Breast epithelium (tissue), 4 donors: ENCODE measurements at regions not wholly inside any gene's neighbourhood (a gene's known extent, or its start where the extent isn't known, plus 50 kb on each side); places are given as distances from the start of the nearest gene placed in this dataset.

Experiments used
- DNase-seq, 2 donors: peaks; one replicate each; pipeline ENCODE4 v3.0.0-alpha.2; 2019; ENCODE audit warnings: low spot score in 2 of 2
- H3K27ac ChIP-seq, 2 donors: fragments of 200-600 bp; sonication (generic) in 1 of 2; one replicate each; pipeline ENCODE4 v1.5.1; 2016 to 2019; ENCODE audit warnings: mild to moderate bottlenecking in 1 of 2
- H3K27me3 ChIP-seq, 2 donors: fragments of 200-600 bp; sonication (generic) in 1 of 2; one replicate each; pipeline versions ENCODE4 v1.5.1 to v1.6.0; 2017 to 2019; ENCODE audit warnings: control low read depth in 1 of 2, mild to moderate bottlenecking in 1 of 2
- H3K36me3 ChIP-seq: fragments of 200-600 bp; one replicate; pipeline ENCODE4 v1.5.1; 2019
- H3K4me1 ChIP-seq, 2 donors: fragments of 200-600 bp; sonication (generic); one replicate each; pipeline ENCODE4 v1.5.1; 2016 to 2019; ENCODE audit warnings: control low read depth in 1 of 2
- H3K4me3 ChIP-seq, 3 donors: fragments of 200-600 bp; sonication (generic); 1 replicate in 2 of 3; 2 replicates in 1 of 3; pipeline ENCODE4 v1.5.1; 2016 to 2019; ENCODE audit warnings: mild to moderate bottlenecking in 3 of 3, moderate library complexity in 2 of 3
- H3K9me3 ChIP-seq, 2 donors: fragments of 200-600 bp; sonication (generic) in 1 of 2; one replicate each; pipeline ENCODE4 v1.5.1; 2016 to 2019; ENCODE audit warnings: control low read depth in 1 of 2
- CTCF ChIP-seq, 3 donors: fragments of 450-650 bp; IDR thresholded peaks; one replicate each; pipeline ENCODE4 v1.5.1; 2016 to 2017; ENCODE audit warnings: antibody characterized with exemption in 3 of 3, mild to moderate bottlenecking in 3 of 3, moderate library complexity in 3 of 3
- POLR2A ChIP-seq: fragments of 450-650 bp; IDR thresholded peaks from one replicate; pipeline ENCODE4 v1.6.1; 2016; ENCODE audit warnings: antibody characterized with exemption, mild to moderate bottlenecking, moderate library complexity
- POLR2AphosphoS5 ChIP-seq, 3 donors: sonication (generic); formaldehyde crosslinking; IDR thresholded peaks; one replicate each; pipeline ENCODE4 v1.6.1; 2017; ENCODE audit warnings: antibody characterized with exemption in 3 of 3
- intact Hi-C: fragments of 100-400 bp; cut with DNase I; formaldehyde crosslinking; loops from one replicate; pipeline ENCODE4 v1.15.1; 2023; ENCODE audit warnings: low total_unique reads

- H3K27me3 ChIP-seq = no peaks in the 10 kb centered on the region
- H3K4me1 ChIP-seq = no peaks in the 10 kb centered on the region
- no peak for TF ChIP-seq POLR2A
- TF ChIP-seq POLR2AphosphoS5 (IDR thresholded peaks at IDR 0.05) = no peak
- TF ChIP-seq CTCF (IDR thresholded peaks at IDR 0.05) = no peak
- no peaks in the 10 kb centered on the region for H3K9me3 ChIP-seq
- H3K4me3 ChIP-seq = no peak overlapping the region
- H3K36me3 ChIP-seq = no peaks in the 10 kb centered on the region
- no peak for DNase-seq
- no peak overlapping the region for H3K27ac ChIP-seq
- intact Hi-C loops = no loop called here
Observed at GRCh38 chr16:85507342-85507741, 105.8 kb upstream of the GSE1 start.

- Histone ChIP-seq H3K36me3 (no peaks in the 10 kb centered on the region), H3K4me1 (no peaks in the 10 kb centered on the region), H3K9me3 (no peaks in the 10 kb centered on the region), H3K27me3 (no peaks in the 10 kb centered on the region), H3K27ac (no peak overlapping the region), H3K4me3 (no peak overlapping the region)
- no peak for TF ChIP-seq CTCF (IDR thresholded peaks at IDR 0.05)
- TF ChIP-seq POLR2A = no peak
- TF ChIP-seq POLR2AphosphoS5 (IDR thresholded peaks at IDR 0.05) = no peak
- intact Hi-C loops = no loop called here
- DNase-seq = no peak
Observed at GRCh38 chr16:85508388-85508787, 104.7 kb upstream of the GSE1 start.

GRCh38 chr16:85508993-85509392 lies 104.1 kb upstream of the GSE1 start:
- H3K4me1 ChIP-seq = peaks cover 3 to 5% of the 10 kb centered on the region in 2 donors

GRCh38 chr16:85510041-85510659 lies 103.0 kb upstream of the GSE1 start:
- H3K27ac ChIP-seq = no peak overlapping the region
- peaks cover 11 to 17% of the 10 kb centered on the region in 2 donors for H3K4me1 ChIP-seq
- TF ChIP-seq POLR2AphosphoS5 (IDR thresholded peaks at IDR 0.05) (no peak), CTCF (IDR thresholded peaks at IDR 0.05) (no peak), POLR2A (no peak)
- H3K36me3 ChIP-seq = no peaks in the 10 kb centered on the region
- H3K9me3 ChIP-seq = no peaks in the 10 kb centered on the region
- DNase-seq = no peak
- intact Hi-C loops = no loop called here
- no peaks in the 10 kb centered on the region for H3K27me3 ChIP-seq
- no peak overlapping the region for H3K4me3 ChIP-seq

More at GRCh38 chr16:85508993-85509392, 104.1 kb upstream of the GSE1 start:
- no peak for DNase-seq
- TF ChIP-seq CTCF (IDR thresholded peaks at IDR 0.05) = no peak
- H3K4me3 ChIP-seq = no peak overlapping the region
- no peaks in the 10 kb centered on the region for H3K27me3 ChIP-seq
- no peaks in the 10 kb centered on the region for H3K9me3 ChIP-seq
- H3K36me3 ChIP-seq = no peaks in the 10 kb centered on the region
- intact Hi-C loops = no loop called here
- H3K27ac ChIP-seq = no peak overlapping the region

- Histone ChIP-seq H3K36me3 (no peaks in the 10 kb centered on the region), H3K4me1 (peaks cover 15 to 21% of the 10 kb centered on the region in 2 donors), H3K27ac (no peak overlapping the region), H3K27me3 (no peaks in the 10 kb centered on the region), H3K4me3 (no peak overlapping the region), H3K9me3 (no peaks in the 10 kb centered on the region)
- DNase-seq = no peak
- intact Hi-C loops = no loop called here
- TF ChIP-seq POLR2A = no peak
- no peak for TF ChIP-seq POLR2AphosphoS5 (IDR thresholded peaks at IDR 0.05)
- no peak for TF ChIP-seq CTCF (IDR thresholded peaks at IDR 0.05)
Observed at GRCh38 chr16:85511938-85512807, 100.9 kb upstream of the GSE1 start.
